Astrocyte of the hippocampus (primary cell): ENCODE measurements at regions not wholly inside any gene's neighbourhood (a gene's known extent, or its start where the extent isn't known, plus 50 kb on each side); places are given as distances from the start of the nearest gene placed in this dataset.
A peak's percentile ranks its signal among the peaks of the same experiment; 100 is the strongest.
"Not testable (repeated sequence)": the region's sequence is repeated elsewhere in the genome, so short reads cannot be mapped to it uniquely, and the experiment has no call there.

Experiments used
- DNase-seq: peaks from one replicate; pipeline ENCODE4 v3.0.0; 2011; ENCODE audit warnings: low read depth, low spot score

DNA sequence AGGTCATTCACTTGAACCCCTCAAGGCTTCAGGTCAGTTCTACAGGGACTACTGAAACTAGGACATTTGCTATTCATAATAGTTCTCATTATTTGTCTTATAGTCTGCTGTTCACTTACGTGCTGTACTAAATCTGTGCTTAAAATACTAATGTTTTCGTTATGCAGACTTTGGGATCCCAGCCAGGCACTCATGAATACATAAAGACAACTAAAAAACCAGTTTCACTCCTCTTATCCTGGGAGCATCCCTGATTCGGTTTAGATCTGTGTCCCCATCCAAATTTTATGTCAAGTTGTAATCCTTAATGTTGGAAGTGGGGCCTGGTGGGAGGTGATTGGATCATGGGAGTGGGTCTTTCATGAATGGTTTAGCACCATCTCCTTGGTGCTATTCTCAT is 1291.8 kb downstream of the CDH11 start:
- no peak for DNase-seq

DNA sequence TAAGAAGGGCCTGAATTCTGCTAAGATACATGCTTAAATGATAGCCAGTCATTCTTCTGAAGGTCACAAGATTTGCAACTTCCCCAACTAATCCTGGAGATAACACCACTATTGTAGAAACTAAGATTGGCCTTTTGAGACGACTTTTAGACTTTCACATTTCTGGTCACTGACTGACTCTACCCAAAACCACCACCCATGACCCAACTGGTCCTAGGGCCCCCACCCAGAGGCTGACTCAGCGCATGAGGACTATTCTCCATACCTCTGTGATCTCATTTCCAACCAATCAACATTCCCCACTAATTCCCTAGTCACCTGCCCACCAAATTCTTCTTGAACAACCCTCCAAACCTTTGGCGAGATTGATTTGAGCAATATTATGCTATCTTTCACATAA is 1299.0 kb downstream of the CDH11 start:
- DNase-seq, result no peak

DNA sequence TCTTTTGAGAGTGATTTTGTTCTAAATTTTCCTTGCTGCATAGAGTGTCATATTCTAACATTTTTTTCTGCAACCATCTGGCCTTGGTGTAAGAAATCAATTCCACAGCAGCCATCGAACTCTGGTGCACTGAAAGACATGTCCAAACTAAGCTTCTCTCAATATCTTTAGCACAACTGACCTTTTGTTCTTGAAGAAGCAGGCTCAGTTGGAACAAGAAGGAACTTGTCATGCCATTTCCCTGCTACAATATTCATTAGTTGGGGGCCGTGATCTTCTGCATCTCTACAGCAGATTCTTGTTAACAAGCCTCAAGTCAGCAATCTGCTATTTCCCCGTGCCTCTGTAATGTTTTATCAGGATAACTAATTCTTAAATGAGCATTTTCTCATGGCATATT is 1305.6 kb downstream of the CDH11 start:
- no peak for DNase-seq

DNA sequence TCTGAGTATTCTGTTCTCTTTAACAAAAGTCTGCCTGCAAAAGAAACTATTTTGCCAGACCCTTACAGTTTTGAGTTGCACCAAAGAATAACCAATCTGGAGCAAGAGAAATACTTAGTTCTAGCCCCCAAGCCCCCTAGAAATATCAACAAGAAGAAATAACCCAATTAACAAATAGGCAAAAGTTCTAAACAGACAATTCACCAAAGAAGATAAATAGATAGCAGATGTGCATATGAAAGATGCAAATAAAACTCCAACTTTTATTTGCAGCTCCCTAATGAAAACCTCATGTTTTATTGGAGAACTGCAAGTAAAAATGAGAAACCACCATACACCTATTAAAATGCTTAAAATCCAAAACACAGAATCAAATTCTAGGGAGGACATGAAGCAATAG is 1308.0 kb downstream of the CDH11 start:
- no peak for DNase-seq

DNA sequence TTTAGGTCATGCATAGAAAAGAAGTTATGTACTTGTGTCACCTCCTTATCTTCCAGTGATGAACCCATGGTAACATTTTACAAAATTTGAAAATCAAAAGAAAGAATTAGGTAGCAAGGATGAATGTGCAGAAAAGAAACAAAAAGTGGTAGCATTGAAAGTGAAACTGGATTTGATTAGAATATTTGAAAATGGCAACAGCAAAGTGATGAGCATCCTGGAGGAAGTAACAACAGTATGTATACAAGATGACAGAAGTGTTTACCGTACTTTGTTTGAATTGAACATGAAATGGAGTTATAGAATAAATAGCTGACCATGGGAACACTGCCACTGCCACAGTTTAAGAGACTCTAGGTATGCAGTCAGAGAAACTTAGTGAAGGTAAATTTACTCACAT is 1313.1 kb downstream of the CDH11 start:
- no peak for DNase-seq

DNA sequence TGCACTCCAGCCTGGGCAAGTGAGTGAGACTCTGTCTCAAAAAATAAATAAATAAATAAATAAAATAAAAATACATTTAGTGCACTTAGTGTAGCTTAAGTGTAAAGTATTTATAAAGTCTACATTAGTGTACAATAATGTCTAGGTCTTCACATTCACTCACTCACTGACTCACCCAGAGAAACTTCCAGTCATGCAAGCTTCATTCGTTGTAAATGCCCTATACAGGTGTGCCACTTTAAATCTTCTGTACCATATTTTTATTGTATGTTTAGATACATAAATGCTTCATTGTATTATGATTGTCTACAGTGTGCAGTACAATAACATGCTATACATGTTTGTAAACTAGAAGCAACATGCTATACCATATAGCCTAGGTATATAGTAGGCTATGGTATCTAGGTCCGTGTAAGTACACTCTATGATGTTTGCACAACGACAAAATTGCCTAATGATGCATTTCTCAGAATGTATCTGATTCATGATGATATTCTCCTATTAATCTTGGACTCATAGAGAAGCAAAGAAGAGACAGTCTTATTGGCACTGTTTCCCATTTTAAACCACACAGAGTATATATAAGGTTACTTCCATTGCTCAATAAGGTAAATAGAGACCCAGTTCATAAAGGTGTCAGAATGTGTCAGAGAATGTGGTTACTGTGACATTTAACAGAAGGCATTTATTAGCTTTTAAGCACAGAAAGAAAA is 1314.9 kb downstream of the CDH11 start:
- no peak for DNase-seq

DNA sequence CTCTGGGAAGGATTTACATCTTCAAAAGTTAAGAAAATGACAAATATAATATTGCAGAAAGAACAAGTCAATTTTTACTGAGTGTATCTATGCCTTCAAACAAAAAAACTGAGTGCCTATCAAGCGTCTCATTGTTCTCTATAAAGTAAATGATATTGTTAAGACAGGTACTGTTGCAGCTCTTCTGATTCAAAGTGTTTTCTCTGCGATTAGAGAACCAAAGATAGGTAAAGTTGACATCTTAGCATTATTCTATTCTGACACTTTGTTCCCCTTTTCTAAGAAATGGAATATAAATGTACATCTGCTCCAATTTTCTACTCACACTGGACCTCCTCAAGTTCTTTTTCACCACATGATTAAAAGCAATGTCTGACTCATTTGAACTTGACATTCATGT is 1317.7 kb downstream of the CDH11 start:
- DNase-seq, result no peak

DNA sequence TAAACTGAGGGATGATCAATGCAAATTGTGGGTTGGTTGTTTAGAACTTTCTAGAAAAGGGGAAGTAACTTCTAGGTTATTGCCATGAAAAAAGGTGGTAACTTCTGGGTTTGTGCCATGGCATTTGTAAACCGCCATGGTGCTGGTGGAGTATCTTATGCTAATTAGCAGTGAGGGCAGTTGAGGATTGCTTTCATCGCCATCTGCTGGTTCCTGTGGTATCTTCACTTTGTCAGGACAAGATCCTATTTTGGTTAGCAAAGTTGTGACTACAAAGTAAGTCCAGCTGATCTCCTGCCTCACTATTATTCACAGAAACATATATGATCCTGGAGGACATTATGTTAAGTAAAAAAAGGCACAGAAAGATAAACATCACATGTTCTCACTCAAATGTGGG is 1332.3 kb downstream of the CDH11 start:
- DNase-seq, result no peak

DNA sequence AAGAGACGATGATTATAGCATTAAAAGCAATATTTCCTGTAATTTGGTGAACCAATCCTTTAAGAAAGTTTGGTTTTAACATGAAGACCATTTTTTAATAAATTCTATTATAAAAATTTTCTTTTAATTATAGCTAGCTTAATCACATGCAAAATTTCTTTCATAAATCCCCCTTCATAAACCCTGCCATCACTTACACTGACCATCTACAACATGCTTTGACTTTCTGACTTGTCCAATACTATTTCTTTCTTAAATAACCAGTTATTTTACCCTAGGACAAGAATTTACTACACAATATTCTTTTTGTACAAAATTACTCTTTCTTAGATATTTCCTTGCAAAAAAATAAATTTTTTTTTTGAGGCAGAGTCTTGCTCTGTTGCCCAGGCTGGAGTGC is 1334.8 kb downstream of the CDH11 start:
- peak; percentile 0 for DNase-seq

DNA sequence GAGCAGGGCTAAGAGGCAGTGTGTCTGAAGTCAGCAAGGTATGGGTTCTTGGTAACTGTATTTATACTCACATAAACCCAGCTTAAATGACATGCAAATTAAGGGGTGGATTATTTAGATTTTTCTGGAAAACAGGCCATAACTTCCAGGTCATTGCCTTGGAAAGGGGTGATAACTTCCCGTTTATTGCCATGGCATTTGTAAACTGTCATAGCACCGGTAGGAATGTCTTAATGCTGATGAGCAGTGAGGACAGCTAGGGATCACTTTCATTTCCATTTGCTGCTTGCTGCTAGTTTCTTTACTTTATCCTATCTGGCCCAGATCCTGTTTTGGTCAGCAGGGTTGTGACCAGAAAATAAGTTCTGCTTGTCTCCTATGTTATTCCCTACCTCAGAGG is 1336.7 kb downstream of the CDH11 start:
- DNase-seq, result no peak

DNA sequence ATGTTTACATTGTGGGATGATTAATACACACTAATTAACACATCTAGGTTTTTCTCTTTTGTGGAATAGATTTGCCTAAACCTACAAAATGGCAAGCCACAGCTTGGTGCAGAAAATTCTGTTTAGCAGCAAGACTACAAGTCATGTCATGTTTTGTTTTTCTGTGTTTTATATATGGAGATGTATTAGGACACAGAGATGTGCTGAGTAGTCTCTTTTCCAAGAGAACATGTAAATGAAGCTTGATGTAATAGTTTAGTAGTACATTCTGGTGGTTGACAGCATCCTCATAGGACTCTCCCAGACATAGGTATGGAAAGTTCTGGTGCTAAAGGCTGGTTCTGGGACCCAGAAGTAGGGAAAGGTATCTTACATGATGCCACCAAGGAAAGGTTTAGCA is 1345.4 kb downstream of the CDH11 start:
- no peak for DNase-seq

DNA sequence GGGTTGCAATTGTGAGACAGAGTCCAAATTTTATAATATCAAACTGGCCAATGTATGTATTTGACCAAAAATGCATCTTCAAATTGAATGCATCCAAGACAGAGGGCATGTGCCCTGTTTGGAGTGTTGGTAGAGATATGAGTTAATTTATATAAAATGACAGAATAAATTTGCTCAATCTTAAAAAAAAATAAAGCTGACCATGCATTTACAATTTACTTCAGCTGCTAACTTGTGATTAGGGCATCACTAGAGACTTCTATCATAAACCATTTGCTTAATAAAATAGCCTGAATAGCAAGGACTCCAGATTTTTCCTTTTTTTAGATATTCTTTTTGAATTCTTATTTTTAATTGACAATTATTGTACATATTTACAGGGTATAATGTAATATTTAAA is 1345.8 kb downstream of the CDH11 start:
- DNase-seq, result no peak

DNA sequence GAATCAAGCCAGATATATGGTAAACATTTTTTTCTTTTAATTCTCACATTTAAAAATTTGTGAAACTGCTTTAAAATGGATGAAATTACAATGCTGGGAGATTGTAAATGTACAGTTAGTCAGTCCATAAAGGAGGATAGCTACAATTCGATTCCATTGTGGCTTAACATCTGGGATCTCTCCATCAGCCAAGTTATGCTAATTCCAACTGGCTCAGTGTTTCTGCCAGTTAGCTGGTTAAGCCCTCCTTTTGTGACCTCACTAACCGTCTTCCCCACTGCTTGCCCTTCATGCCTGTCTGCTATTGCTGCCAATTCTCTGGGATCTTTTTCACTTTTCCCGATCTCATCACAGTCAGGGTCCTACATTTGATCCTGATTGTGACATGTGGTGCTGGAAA is 1347.6 kb downstream of the CDH11 start:
- no peak for DNase-seq

DNA sequence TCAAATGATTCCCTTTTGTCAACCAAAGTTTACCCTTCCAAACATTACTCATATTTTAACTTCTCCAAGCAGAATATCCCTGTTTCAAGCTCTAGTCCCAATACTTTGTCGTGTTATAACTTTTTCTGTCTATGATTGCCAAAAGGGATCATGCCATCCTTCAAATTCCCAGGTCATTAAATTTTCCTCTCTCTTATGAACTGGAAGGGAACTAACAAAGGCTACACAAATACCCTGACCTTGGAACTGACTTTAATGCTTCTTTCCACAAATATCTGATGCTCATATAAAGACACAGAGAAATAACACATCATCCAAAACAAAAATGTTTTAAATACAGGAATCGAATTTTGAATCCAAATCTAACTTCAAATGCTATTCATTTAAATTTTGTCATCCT is 1352.7 kb downstream of the CDH11 start:
- DNase-seq, result no peak

DNA sequence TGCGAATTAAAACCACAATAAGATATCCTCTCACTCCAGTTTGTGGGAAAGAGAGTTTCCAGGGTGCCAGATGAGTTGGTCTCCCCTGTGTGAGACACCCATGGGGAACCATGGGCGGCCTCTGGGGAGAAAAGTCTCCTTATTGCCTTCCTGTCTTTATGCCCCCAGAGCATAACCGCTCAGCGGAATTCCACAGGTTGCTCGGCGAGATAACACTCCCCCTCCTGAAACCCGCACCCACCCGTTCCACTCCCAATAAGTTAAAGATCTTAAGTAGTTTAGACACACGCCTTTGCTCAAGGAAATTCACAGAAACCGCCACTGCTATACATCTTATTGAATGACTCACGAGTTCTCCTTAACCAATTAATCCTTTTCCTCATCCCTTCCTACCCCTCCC is 1361.6 kb downstream of the CDH11 start:
- DNase-seq, result not testable (repeated sequence)

DNA sequence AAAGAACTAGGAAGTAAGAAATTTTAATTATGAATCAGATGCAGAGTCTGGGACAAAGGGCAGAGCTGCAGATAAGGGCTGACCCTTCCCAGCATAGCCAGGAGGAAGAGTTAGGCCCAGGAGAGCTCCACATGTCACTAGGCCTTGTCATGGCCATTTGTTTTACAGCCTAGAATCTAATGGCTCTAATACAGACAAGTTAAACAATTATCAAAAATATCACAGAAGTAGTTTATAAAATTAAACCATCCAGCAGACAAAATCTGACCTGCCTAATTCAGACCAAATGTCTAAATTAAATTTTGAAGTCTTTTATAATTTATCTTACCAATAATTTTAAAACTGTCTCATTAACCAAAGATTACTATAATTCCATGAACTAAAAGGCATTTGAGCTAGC is 1369.5 kb downstream of the CDH11 start:
- no peak for DNase-seq

DNA sequence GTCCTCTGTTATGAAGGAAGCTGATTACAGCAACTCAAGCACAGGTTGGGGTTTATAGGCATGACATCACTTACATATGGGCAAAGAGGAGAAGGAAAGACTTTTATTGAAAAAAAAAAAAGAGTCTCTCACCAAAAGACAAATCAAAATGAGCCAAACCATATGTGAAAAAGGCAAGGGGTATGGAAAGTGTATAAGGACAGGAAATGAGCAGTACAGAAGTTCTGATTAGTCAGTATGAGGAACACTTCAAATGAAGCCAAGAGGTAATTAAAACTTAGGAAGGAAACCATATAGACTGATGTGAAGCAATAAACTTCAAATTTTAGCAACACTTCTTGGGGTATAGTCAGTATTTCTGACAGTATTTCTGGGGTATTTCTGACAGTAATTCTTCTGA is 1372.6 kb downstream of the CDH11 start:
- DNase-seq, result no peak

DNA sequence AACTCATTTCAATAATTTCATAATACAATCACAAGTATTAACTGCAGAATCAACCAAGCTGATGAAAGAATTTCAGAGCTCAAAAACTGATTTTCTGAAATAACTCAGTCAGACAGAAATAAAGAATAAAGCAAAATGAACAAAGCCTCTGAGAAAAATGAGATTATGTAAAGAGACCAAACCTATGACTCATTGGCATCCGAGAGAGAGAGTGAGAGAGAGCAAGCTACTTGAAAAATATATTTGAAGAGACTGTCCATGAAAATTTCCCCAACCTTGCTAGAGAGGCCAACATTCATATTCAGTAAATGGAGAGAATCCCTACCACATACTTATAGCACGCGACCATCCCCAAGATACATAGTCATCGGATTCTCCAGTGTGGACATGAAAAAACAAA is 1376.4 kb downstream of the CDH11 start:
- DNase-seq, result peak; percentile 4

DNA sequence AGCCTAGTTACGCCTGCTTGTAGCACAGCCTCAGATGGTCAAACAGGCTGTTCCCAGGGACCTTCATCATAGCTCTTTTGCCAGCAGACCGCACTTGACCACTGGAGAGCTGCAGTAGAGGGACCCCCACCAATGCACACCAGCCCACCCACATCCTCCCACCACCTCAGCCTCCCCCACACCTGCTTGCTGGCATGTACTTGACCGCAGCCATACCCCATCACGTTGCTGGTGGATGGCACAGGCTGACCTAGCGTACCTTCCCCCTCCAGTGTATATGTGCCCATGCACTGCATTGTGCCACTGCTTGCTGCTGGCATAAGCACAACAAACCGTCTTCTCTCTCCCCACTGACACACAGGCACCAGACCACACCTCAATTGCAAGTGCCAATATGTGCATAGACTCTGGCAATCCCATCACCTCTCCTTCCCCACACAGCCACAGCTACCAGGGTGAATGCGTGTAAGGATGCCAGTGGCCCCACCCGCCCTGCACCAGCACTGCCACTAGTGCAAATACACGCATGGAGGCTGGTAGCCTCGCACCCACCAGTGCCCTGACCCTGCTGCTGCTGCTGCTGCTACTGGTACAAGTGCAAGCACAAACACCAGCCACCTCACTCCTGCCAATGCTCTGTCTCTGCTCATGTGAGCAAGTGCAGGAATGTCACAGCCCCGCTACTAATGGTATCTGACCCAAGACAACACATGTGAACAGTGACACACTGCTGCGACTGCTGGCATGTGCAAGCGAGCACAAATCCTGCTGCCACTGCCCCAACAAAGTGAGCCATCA is 1377.6 kb downstream of the CDH11 start:
- DNase-seq, result no peak

DNA sequence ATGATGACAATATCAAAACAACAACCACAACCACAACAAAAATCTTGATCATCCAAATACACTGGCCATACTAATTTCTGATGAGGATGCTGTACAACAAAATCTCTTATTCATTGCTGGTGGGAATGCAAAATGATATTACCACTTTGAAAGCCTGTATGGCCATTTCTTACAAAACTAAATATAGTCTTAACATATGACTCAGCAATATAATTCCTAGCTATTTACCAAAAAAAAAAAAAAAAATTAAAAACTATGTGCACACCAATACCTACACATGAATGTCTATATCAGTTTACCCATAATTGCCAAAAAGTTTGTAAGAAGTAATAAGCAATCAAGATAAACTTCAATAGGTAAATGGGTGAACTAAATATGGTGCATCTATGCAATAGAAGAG is 1379.7 kb downstream of the CDH11 start:
- DNase-seq, result no peak

DNA sequence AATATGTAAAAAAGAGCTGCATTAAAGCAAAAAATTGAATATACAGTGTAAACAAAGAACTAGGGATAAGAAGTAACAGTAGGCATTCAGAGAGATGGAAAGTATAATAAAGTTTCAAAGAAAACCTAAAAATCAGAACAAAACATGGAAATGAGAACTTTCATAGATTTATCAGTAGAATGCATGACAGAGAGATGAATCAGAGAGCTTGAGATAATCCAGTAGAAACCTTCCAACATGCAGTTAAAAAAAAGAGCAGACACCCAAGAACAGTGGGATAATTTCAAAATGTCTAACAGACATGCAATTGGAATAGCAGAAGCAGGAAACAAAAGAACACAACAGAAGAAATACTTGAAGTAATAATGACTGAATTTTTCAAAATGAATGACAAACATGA is 1384.2 kb downstream of the CDH11 start:
- DNase-seq, result no peak

DNA sequence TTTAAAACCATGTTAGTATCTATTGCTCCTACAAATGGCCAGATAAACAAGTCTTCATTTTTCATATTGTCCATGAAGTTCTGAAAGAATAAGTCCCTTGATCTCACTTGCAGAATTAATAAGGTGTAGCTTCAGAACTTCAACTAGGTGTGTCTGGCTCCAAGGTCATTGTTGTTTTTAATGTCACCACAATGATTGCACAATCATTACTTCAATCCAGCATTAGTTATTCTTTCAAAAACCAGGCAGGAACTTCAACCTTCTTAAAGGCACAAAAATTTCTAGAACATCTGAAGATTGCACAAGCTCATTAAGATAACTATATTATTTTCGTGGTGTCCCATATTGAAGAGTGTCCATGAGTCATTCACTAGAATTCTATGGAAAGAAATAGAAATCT is 1386.4 kb downstream of the CDH11 start:
- no peak for DNase-seq

DNA sequence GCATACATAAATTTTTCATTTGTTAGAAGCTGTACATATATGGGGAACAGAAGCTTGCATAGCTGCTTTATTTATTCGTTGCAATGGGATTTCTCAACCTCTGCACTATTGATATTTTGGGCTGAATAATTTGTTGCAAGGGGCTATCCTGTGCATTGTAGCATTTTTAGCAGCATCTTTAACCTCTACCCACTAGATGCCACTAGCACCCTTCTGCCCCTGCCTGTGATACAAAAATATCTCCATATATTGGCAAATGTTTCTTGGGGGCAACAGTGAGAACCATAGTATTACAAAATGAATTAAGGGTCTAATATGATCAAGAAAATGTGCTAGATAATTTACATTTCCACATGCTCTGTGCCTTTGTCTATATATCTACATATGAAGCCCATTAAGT is 1401.0 kb downstream of the CDH11 start:
- DNase-seq, result no peak

DNA sequence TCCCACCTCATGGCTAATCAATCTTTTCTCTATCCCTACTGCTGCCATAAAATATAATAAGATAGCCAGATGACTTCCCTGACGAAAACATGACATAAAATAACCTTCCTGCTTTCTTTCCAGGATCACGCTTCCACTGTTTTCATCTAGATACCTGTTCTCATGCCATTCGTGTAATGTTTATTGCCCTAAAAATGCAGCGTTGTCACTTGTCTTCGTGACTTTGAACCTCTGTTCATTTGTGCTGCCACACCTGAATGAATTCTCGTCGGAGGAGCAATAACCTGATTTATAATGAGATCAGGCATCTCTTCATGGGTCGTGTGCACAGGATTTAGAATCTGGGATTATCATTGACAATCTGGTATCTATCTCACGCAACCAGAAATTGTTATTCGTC is 1401.9 kb downstream of the CDH11 start:
- no peak for DNase-seq
